Spleen (tissue), 3 donors: ENCODE measurements at regions not wholly inside any gene's neighbourhood (a gene's known extent, or its start where the extent isn't known, plus 50 kb on each side); places are given as distances from the start of the nearest gene placed in this dataset.

Source experiments
- POLR2A ChIP-seq, 3 donors: fragments of 450-650 bp; IDR thresholded peaks; one replicate each; pipeline ENCODE4 v1.5.1; 2017; ENCODE audit warnings: antibody characterized with exemption in 3 of 3, mild to moderate bottlenecking in 1 of 3
- POLR2AphosphoS5 ChIP-seq, 3 donors: sonication (generic); formaldehyde crosslinking; IDR thresholded peaks; one replicate each; pipeline ENCODE4 v1.5.1; 2017; ENCODE audit warnings: antibody characterized with exemption in 3 of 3

- TF ChIP-seq POLR2AphosphoS5 (IDR thresholded peaks at IDR 0.05) (no peak), POLR2A (IDR thresholded peaks at IDR 0.05) (no peak)
Measured at GRCh38 chr11:82560836-82561235, 172.8 kb downstream of the FAM181B start.
